ENCODE measurements at regions not wholly inside any gene's neighbourhood (a gene's known extent, or its start where the extent isn't known, plus 50 kb on each side); places are given as distances from the start of the nearest gene placed in this dataset.
"Not testable (repeated sequence)": the region's sequence is repeated elsewhere in the genome, so short reads cannot be mapped to it uniquely, and the experiment has no call there.

GRCh38 chr6:80991316-80991715, 761.2 kb downstream of the TENT5A start:
- DNase-seq = no peak

GRCh38 chr6:80988892-80989291, 763.6 kb downstream of the TENT5A start:
- peak; percentile 3 for DNase-seq

- DNase-seq = no peak
These were observed 764.2 kb downstream of the TENT5A start for GRCh38 chr6:80988286-80988685.

GRCh38 chr6:80981226-80981625, 771.3 kb downstream of the TENT5A start:
- not testable (repeated sequence) for DNase-seq

GRCh38 chr6:80976336-80976735, 776.1 kb downstream of the TENT5A start:
- DNase-seq = no peak

GRCh38 chr6:80974579-80974978, 777.9 kb downstream of the TENT5A start:
- DNase-seq = no peak

GRCh38 chr6:80969439-80969838, 783.0 kb downstream of the TENT5A start:
- no peak for DNase-seq

- no peak for DNase-seq
These were observed 784.9 kb downstream of the TENT5A start for GRCh38 chr6:80967609-80968008.

GRCh38 chr6:80962382-80962781, 790.1 kb downstream of the TENT5A start:
- DNase-seq = no peak

- DNase-seq = no peak
These were observed 791.3 kb downstream of the TENT5A start for GRCh38 chr6:80961166-80961565.

GRCh38 chr6:80959034-80959433, 793.4 kb downstream of the TENT5A start:
- peak; percentile 10 for DNase-seq

- no peak for DNase-seq
These were observed 795.6 kb downstream of the TENT5A start for GRCh38 chr6:80956898-80957297.

- DNase-seq = not testable (repeated sequence)
These were observed 800.0 kb downstream of the TENT5A start for GRCh38 chr6:80952479-80952878.

GRCh38 chr6:80946402-80946801, 806.1 kb downstream of the TENT5A start:
- no peak for DNase-seq

GRCh38 chr6:80942911-80943310, 809.6 kb downstream of the TENT5A start:
- DNase-seq = no peak

GRCh38 chr6:80940976-80941375, 811.5 kb downstream of the TENT5A start:
- DNase-seq = no peak

GRCh38 chr6:80940571-80940970, 811.9 kb downstream of the TENT5A start:
- no peak for DNase-seq

GRCh38 chr6:80939898-80940297, 812.6 kb downstream of the TENT5A start:
- no peak for DNase-seq

- no peak for DNase-seq
These were observed 813.0 kb downstream of the TENT5A start for GRCh38 chr6:80939480-80939879.

- no peak for DNase-seq
These were observed 814.4 kb downstream of the TENT5A start for GRCh38 chr6:80938131-80938530.

GRCh38 chr6:80932359-80932758, 820.1 kb downstream of the TENT5A start:
- no peak for DNase-seq

GRCh38 chr6:80930376-80930775, 822.1 kb downstream of the TENT5A start:
- DNase-seq = no peak

GRCh38 chr6:80923816-80924215, 817.3 kb downstream of the BCKDHB start:
- no peak for DNase-seq

- DNase-seq = no peak
These were observed 816.5 kb downstream of the BCKDHB start for GRCh38 chr6:80922916-80923455.

- no peak for DNase-seq
These were observed 815.5 kb downstream of the BCKDHB start for GRCh38 chr6:80921861-80922460.
